A549 (cell line): ENCODE measurements at regions not wholly inside any gene's neighbourhood (a gene's known extent, or its start where the extent isn't known, plus 50 kb on each side); places are given as distances from the start of the nearest gene placed in this dataset.

Source experiments
- ATAC-seq, 2 experiments: fragments of 200-7000 bp in 1 of 2; fragments of >200 bp in 1 of 2; cut with Nextera tagmentation in 1 of 2; cut with Tn5 transposase in 1 of 2; 3 replicates each; pipeline versions ENCODE4 v1.8.0 to v1.9.1; 2018 to 2020; ENCODE audit warnings: mild to moderate bottlenecking in 1 of 2, moderate library complexity in 1 of 2
- CTCF ChIA-PET: fragments of 300-600 bp; sonication (Branson Sonifier 250); formaldehyde crosslinking; extraction: SDS; loops from one replicate; lab custom pipeline; 2021; ENCODE audit warnings: antibody characterized with exemption, inconsistent platforms; lab: Yijun Ruan, JAX
- POLR2A ChIA-PET: fragments of 350-600 bp; formaldehyde crosslinking; extraction: SDS; loops from one replicate; lab custom pipeline; 2021; ENCODE audit warnings: antibody characterized with exemption, inconsistent platforms; lab: Yijun Ruan, JAX
- DNase-seq, 2 experiments: peaks; one replicate each; pipeline versions ENCODE4 v3.0.0 to v3.0.0-alpha.2; 2011 to 2016; ENCODE audit warnings: low read depth in 1 of 2, low spot score in 1 of 2
- FAIRE-seq: peaks from 2 replicates; lab custom pipeline; 2011; peaks lifted over from hg19 to GRCh38; lab: Jason Lieb, UNC
- H3K27ac ChIP-seq, 2 experiments: fragments of >200 bp; sonication (Bioruptor Twin); formaldehyde crosslinking; 3 replicates each; pipeline ENCODE4 v1.5.1; 2016 to 2017
- H3K4me1 ChIP-seq: fragments of >200 bp; sonication (Bioruptor Twin); formaldehyde crosslinking; 3 replicates; pipeline ENCODE4 v1.6.1; 2016
- H3K4me2 ChIP-seq: fragments of >200 bp; sonication (Bioruptor Twin); formaldehyde crosslinking; 3 replicates; pipeline ENCODE4 v1.6.1; 2016
- H3K4me3 ChIP-seq: fragments of >200 bp; sonication (Bioruptor Twin); formaldehyde crosslinking; 3 replicates; pipeline ENCODE4 v1.5.1; 2016
- H3K9me3 ChIP-seq: fragments of >200 bp; sonication (Bioruptor Twin); formaldehyde crosslinking; 3 replicates; pipeline ENCODE4 v1.6.1; 2016
- ATOH8 ChIP-seq: fragments of 250-450 bp; sonication (Bioruptor Pico); IDR thresholded peaks from 2 replicates; pipeline ENCODE4 v1.5.0; 2020; ENCODE audit warnings: low read depth, mild to moderate bottlenecking, moderate library complexity
- BCL3 ChIP-seq: fragments of >200 bp; sonication (Bioruptor Twin); formaldehyde crosslinking; IDR thresholded peaks from 3 replicates; pipeline ENCODE4 v1.6.1; 2016
- EHF ChIP-seq: fragments of 250-450 bp; sonication (Bioruptor Pico); IDR thresholded peaks from 2 replicates; pipeline ENCODE4 v1.5.0; 2020; ENCODE audit warnings: mild to moderate bottlenecking
- HOXA7 ChIP-seq: fragments of 250-450 bp; sonication (Bioruptor Pico); IDR thresholded peaks from 2 replicates; pipeline ENCODE4 v1.5.0; 2020; ENCODE audit warnings: mild to moderate bottlenecking, moderate library complexity
- KDM1A ChIP-seq: fragments of 200-600 bp; sonication (generic); IDR thresholded peaks from 2 replicates; pipeline ENCODE4 v1.6.1; 2016; ENCODE audit warnings: low read depth, mild to moderate bottlenecking
- MAFK ChIP-seq: fragments of 450-650 bp; IDR thresholded peaks from 2 replicates; pipeline ENCODE4 v1.6.1; 2014; ENCODE audit not compliant: partially characterized antibody
- MYC ChIP-seq: IDR thresholded peaks from 2 replicates; pipeline ENCODE4 v1.6.1; 2012; ENCODE audit warnings: mild to moderate bottlenecking, inconsistent platforms, low read length, improper control_type of control experiment, borderline replicate concordance
- RAD21 ChIP-seq, 2 experiments: fragments of >200 bp in 1 of 2; sonication (Bioruptor Twin) in 1 of 2; formaldehyde crosslinking in 1 of 2; IDR thresholded peaks in 1 of 2; conservative IDR thresholded peaks in 1 of 2; 2 replicates in 1 of 2; 3 replicates in 1 of 2; pipeline ENCODE4 v1.6.1; 2012 to 2018; ENCODE audit warnings: inconsistent platforms in 1 of 2
- RARB ChIP-seq: fragments of 250-450 bp; sonication (Bioruptor Pico); IDR thresholded peaks from 2 replicates; pipeline ENCODE4 v1.8.0; 2021; ENCODE audit warnings: mild to moderate bottlenecking, moderate library complexity
- SMC3 ChIP-seq: fragments of >200 bp; sonication (Bioruptor Twin); formaldehyde crosslinking; IDR thresholded peaks from 3 replicates; pipeline ENCODE4 v1.6.1; 2018; ENCODE audit warnings: inconsistent platforms
- USF2 ChIP-seq: fragments of 450-650 bp; IDR thresholded peaks from 2 replicates; pipeline ENCODE4 v1.6.1; 2014; ENCODE audit warnings: antibody characterized with exemption
- WGBS: methylation state at CpG from one replicate; pipeline ENCODE4 v1.1.6; 2017; ENCODE audit errors: missing lambda C conversion rate; 5-methylcytosine and 5-hydroxymethylcytosine counted together
- TF ChIP-seq, protein P1 (sequence below): fragments of >200 bp; sonication (Bioruptor Twin); formaldehyde crosslinking; IDR thresholded peaks from 3 replicates; pipeline ENCODE4 v1.5.1; 2016

- TF ChIP-seq USF2 = no peak
- no peak for TF ChIP-seq EHF (CRISPR knock-in tag)
- TF ChIP-seq KDM1A = no peak
- TF ChIP-seq, all 56 proteins: peak for 0
Measured at GRCh38 chr15:62228604-62229003, 63.5 kb upstream of the C2CD4B start (continued).

DNA sequence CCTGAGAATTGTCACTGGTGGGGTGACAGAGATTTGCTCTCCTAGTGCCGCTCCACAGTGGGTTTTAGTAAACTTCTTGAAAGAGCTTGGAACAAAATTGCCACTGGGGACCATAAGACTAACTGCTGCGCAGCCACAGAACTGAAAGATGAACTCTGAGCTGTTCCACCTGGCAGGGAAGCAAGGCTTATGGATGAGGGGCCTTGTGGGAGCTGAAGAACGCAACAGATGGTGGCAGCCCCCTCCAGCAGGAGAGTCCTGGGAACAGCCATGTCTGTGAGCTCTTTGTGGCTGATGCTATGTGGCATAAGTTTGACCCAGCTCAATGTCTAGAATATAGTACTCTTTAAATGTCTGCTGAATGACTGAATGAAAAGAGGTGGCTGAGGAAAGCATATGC, 66.8 kb upstream of the C2CD4B start:
- ATAC-seq = no peak
- H3K9me3 ChIP-seq = 0 out of 3 replicates have a peak, but pooled peaks cover 4% of the 10 kb centered on the region
- no peaks in the 10 kb centered on the region for H3K4me1 ChIP-seq
- FAIRE-seq = no peak
- ChIA-PET CTCF (interaction anchor here (1.6 to 2.7 kb wide), 2 partner anchors 10 to 22 kb away, joined by 9 to 11 read pairs; no protein-coding TSS in a partner anchor), POLR2A (no interaction called here)
- TF ChIP-seq HOXA7 (CRISPR knock-in tag) = no peak
- no peak for TF ChIP-seq ATOH8 (CRISPR knock-in tag)
- H3K27ac ChIP-seq = no peak overlapping the region
- H3K4me3 ChIP-seq = no peak overlapping the region
- no peak overlapping the region for H3K4me2 ChIP-seq
- 33% methylated on average over 3 of the region's 3 CpGs for WGBS
- no peak for DNase-seq

- CTCF ChIA-PET = interaction anchor here (0.9 to 8.4 kb wide), 15 partner anchors 7 to 844 kb away, joined by 3 to 61 read pairs (median 3); partner anchors contain the start of gene VPS13C
- Histone ChIP-seq H3K4me2 (no peak overlapping the region), H3K4me1 (no peaks in the 10 kb centered on the region), H3K9me3 (peaks cover 5% of the 10 kb centered on the region; the same call in 2 of the 3 replicates), H3K27ac (no peak overlapping the region), H3K4me3 (no peak overlapping the region)
- POLR2A ChIA-PET = no interaction called here
- no peak for DNase-seq
- WGBS = 79% methylated on average over 5 of the region's 5 CpGs
- TF ChIP-seq USF2 (no peak), RARB (CRISPR knock-in tag) (no peak), BCL3 (no peak), MAFK (peak; percentile 48)
- FAIRE-seq = peak; percentile 39
- peak; percentile 10 to 46; a peak in 3 of 6 replicates for ATAC-seq
Measured at GRCh38 chr15:62240121-62241096, 75.3 kb upstream of the C2CD4B start.

- FAIRE-seq = no peak
Measured at GRCh38 chr15:62241135-62241770, 76.2 kb upstream of the C2CD4B start.

More at GRCh38 chr15:62241135-62241770, 76.2 kb upstream of the C2CD4B start:
- Histone ChIP-seq H3K4me3 (no peak overlapping the region), H3K4me1 (no peaks in the 10 kb centered on the region), H3K9me3 (peaks cover 5% of the 10 kb centered on the region; the same call in 2 of the 3 replicates), H3K4me2 (no peak overlapping the region), H3K27ac (no peak overlapping the region)
- CTCF ChIA-PET = interaction anchor here (0.6 to 8.4 kb wide), 19 partner anchors 8 to 845 kb away, joined by 3 to 61 read pairs (median 3); partner anchors contain the start of gene VPS13C
- ATAC-seq = peak; percentile 85 to 91
- TF ChIP-seq, protein P1, sequence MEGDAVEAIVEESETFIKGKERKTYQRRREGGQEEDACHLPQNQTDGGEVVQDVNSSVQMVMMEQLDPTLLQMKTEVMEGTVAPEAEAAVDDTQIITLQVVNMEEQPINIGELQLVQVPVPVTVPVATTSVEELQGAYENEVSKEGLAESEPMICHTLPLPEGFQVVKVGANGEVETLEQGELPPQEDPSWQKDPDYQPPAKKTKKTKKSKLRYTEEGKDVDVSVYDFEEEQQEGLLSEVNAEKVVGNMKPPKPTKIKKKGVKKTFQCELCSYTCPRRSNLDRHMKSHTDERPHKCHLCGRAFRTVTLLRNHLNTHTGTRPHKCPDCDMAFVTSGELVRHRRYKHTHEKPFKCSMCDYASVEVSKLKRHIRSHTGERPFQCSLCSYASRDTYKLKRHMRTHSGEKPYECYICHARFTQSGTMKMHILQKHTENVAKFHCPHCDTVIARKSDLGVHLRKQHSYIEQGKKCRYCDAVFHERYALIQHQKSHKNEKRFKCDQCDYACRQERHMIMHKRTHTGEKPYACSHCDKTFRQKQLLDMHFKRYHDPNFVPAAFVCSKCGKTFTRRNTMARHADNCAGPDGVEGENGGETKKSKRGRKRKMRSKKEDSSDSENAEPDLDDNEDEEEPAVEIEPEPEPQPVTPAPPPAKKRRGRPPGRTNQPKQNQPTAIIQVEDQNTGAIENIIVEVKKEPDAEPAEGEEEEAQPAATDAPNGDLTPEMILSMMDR = peak; percentile 28
- TF ChIP-seq SMC3 (0 out of 3 replicates have a peak, but pooled peaks have one; percentile 14), RAD21 (conservative IDR thresholded peaks at IDR 0.05 in 1 of 2, IDR thresholded peaks at IDR 0.05 in 1 of 2) (peak in 1 of 2 experiments; percentile 27; a peak in 3 of 5 replicates), MYC (no peak)
- WGBS = 39% methylated on average over 5 of the region's 5 CpGs
- peak; percentile 46 to 60 for DNase-seq
- POLR2A ChIA-PET = no interaction called here
